HG03521 (cell line): ENCODE measurements at regions not wholly inside any gene's neighbourhood (a gene's known extent, or its start where the extent isn't known, plus 50 kb on each side); places are given as distances from the start of the nearest gene placed in this dataset.
"Not testable (repeated sequence)": the region's sequence is repeated elsewhere in the genome, so short reads cannot be mapped to it uniquely, and the experiment has no call there.

Source experiments
- ATAC-seq: cut with Tn5 transposase; IDR thresholded peaks from one replicate; pipeline ENCODE4 v1.9.1; 2021; ENCODE audit warnings: mild to moderate bottlenecking, moderate library complexity; ENCODE audit not compliant: unreplicated experiment

DNA sequence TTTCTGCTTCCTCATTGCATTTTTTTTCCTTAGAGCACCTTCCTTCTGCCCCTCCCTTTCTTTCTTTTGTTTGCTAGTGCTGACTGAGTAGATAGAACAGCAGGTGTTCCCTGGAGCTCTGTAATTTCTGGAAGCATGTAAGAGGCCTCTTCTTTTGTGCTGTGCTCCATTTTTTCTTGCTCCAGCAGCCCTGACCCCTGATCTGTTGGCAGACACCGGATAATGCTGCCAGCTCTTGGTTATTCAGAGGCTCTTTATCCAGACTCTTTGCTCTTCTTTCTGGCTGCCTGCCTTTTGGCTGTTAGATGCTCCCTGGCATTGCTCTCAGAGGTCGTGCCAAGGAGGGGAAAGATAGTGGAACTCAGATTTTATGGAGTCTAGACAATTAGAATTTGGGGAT lies 104.4 kb upstream of the RBMS3 start:
- ATAC-seq, result no peak

GRCh38 chr3:29178809-29179793 lies 101.8 kb upstream of the RBMS3 start:
- ATAC-seq, result no peak

DNA sequence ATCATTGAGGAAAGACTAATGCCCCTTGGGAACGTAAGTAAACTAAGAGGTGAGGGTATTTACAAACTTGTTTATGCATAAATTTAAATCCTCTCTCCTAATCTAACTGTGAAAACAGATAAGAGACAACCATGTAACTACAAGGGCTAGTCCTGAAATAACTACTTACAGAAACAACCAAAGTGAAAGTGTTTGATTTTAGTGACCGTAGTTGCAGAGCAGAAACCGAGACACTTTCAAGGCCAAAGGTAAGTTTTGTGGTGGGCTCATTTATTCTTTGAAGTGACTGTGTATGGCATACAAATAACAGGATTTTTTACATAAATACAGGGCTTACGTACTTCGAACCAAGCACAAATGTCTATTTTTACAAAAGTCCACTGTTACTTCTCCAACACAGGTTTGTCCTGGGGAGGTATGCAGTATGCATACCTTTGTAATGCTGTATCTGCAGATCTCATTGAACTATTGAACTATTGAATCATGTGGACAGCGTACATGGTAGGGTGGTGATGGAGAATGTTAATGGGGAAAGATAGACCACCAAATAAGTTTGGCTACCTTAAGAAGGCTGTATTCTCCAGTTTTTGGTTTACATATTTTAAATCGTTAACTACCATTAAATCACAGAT lies 99.6 kb upstream of the RBMS3 start:
- no peak for ATAC-seq

DNA sequence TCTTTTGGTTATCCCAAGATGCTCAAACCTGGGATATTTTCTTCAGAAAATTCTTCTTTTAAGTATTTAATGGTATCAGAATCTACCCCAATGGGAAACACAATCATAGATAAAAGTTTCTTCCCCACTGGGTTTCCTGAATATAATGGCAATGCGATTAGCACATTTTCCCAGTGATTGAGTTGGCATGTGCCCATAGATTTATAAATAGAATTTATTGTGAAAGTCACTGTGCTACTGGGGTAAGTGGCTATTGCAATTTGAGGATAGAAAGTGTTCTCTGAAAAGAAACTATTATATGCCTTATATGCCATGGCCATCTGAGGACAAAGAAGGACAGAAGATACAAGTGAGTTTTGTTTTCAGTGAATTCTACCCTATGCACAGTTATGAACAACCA lies 99.0 kb upstream of the RBMS3 start:
- no peak for ATAC-seq

GRCh38 chr3:29182828-29183227 lies 98.0 kb upstream of the RBMS3 start:
- not testable (repeated sequence) for ATAC-seq

GRCh38 chr3:29183346-29184087 lies 97.4 kb upstream of the RBMS3 start:
- ATAC-seq, result no peak

DNA sequence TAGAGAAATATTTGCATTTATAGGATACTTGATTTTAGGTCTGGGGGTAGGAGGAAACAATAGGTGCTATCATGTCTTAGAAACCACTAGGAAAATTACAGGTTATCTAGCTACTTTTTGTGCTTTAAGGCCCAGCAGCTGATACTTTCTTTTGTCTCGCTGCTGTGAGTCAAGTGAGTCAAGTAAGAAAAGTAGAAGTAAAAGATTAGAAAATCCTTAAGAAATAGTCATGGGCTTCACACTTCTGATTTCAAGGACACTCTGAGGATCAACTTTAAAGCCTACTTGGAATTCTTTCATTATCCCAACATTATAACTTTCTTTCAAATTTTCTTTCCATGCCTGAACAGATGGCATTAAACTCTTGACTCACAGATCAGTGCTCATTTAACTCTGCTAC lies 95.2 kb upstream of the RBMS3 start:
- ATAC-seq, result no peak

DNA sequence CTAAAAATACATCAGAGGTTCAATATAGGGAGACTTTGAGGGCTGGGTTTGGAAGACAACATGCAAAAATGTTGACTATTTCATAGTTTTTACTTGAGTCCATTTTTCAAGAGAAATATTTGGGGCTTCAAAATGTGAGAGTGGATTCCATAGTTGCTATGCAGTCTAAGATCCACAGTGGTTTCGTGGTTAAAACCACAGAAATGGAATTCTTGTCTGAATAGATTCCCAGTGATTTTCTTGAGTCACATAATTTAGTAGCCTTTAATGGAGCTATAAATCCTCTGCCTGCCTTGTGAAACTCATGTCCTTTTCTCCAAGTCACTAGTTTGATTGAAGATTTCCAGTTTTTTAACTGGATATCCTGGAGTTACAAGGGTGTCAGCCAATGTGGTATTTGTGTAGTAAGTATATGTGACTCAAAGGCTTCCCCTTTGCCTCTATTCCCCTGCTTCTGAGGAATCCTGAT lies 94.7 kb upstream of the RBMS3 start:
- ATAC-seq, result no peak

GRCh38 chr3:29186982-29187725 lies 93.7 kb upstream of the RBMS3 start:
- no peak for ATAC-seq

DNA sequence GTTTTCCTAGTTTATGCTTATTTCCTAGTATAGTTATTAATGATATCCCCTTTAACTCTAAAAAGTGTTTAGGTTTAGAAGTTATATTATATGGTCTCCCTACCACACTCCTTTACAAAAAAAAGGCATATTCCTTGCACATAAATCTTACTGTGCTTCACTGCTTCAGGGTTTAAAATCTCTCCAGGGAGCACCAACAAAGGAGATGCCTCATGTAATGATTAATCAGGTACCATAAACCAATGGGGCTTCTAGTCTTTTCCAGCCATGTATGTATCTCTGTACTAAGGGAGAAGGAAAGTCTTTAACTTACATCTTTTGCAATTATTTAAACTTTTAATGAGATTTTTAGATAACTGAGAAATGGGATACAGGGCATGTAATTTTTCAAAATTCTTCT lies 91.5 kb upstream of the RBMS3 start:
- ATAC-seq, result no peak

DNA sequence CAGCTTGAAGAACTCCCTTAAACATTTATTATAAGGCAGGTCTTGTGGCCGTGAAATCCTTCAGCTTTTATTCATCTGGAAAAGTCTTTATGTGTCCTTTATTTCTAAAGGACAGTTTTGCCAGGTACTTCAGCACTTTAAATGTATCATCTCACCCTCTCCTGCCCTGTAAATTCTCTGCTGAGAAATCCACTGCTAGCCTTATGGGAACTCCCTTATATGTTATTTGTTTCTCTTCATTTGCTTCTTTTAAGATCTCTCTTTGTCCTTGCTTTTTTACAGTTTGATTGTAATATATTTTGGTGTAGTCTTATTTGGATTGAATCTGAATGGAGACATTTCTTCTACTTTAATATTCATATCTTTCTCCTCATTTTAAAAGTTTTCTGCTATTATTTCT lies 86.7 kb upstream of the RBMS3 start:
- no peak for ATAC-seq

- no peak for ATAC-seq
Observed at GRCh38 chr3:29195056-29195455, 85.8 kb upstream of the RBMS3 start.

- ATAC-seq, result no peak
Observed at GRCh38 chr3:29201604-29202003, 79.3 kb upstream of the RBMS3 start.

- no peak for ATAC-seq
Observed at GRCh38 chr3:29202378-29202777, 78.5 kb upstream of the RBMS3 start.

DNA sequence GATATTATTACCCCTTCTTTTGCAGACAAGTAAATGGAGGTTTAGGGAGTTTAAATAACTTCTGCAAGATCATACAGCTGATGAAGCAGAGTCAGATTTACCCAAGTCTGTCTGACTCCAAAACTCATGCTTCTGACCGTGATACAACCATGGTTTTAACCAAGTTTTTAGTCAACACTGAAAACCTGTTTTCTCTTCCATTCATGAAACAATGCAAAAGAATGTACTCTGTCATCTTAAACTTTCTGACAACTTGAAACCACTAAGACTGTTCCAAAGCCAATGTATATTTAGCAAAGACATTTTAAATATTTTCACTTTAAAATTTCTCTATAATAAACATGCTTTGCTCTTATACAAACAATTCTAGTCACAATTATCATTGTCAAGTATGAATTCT lies 77.0 kb upstream of the RBMS3 start:
- no peak for ATAC-seq

DNA sequence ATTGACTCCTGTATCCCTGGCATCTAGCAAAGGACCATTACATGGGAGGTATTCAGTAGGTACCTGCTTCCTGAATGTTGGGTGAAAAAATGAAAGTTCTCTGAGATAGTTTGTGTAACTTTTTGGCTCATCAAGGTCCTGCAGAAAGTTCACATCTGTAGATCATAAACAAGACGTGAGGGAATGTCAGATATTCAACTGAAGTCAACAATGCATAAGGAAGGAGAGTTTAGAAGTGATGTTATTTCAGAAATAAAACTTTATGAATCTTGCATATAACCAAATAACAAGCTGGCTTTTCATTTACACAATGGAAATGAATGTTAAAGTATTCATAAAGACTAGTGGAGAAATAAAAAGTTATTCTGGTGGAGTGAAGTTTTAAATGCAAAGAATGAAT lies 73.4 kb upstream of the RBMS3 start:
- ATAC-seq, result no peak

- no peak for ATAC-seq
Observed at GRCh38 chr3:29212789-29213433, 68.0 kb upstream of the RBMS3 start.

GRCh38 chr3:29214009-29214658 lies 66.7 kb upstream of the RBMS3 start:
- ATAC-seq, result no peak

DNA sequence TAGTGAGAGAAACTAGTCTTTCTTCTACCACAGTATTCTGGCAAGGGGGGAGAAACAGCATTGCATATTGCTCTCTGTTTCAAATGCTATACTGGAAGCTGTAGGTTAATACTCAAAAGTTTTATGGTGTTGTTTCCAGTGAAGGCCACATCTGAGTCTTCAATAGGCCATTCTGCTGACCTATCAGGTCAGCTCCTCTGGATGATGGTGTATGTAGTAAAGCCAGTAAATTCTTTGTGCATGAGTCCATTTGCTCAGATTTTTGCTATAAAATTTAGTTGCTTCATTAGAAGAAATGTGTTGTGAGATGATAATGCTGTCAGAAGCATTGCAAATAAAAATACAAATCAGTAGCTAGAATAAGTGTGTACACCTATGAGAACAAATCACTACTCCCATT lies 64.9 kb upstream of the RBMS3 start:
- ATAC-seq, result no peak

- ATAC-seq, result no peak
Observed at GRCh38 chr3:29226706-29227105, 54.2 kb upstream of the RBMS3 start.
